Activated CD8-positive, alpha-beta memory T cell treated with anti-CD3 and anti-CD28 coated beads for 36 hours (primary cell): ENCODE measurements at regions not wholly inside any gene's neighbourhood (a gene's known extent, or its start where the extent isn't known, plus 50 kb on each side); places are given as distances from the start of the nearest gene placed in this dataset.

ENCODE experiments used
- CTCF ChIA-PET: fragments of 350-600 bp; sonication (Branson Sonifier 250); formaldehyde crosslinking; loops from one replicate; lab custom pipeline; 2021; ENCODE audit warnings: antibody characterized with exemption; lab: Charles Lee
- POLR2A ChIA-PET: fragments of 350-600 bp; sonication (Branson Sonifier 250); formaldehyde crosslinking; loops from one replicate; lab custom pipeline; 2021; ENCODE audit warnings: antibody characterized with exemption; lab: Charles Lee

GRCh38 chr18:51438797-51439350 is 241.4 kb upstream of the MEX3C start:
- ChIA-PET CTCF (no interaction called here), POLR2A (no interaction called here)

- POLR2A ChIA-PET: no interaction called here
- CTCF ChIA-PET: no interaction called here
These were observed 244.5 kb upstream of the MEX3C start for GRCh38 chr18:51442012-51442411.

- CTCF ChIA-PET: interaction anchor here (0.5 kb wide), 1 partner anchor 27 kb away, joined by 3 read pairs; no protein-coding TSS in a partner anchor
- POLR2A ChIA-PET: no interaction called here
These were observed 249.2 kb upstream of the MEX3C start for GRCh38 chr18:51446571-51447210.

GRCh38 chr18:51447351-51448342 is 250.2 kb upstream of the MEX3C start:
- ChIA-PET CTCF (no interaction called here), POLR2A (no interaction called here)

- CTCF ChIA-PET: no interaction called here
- POLR2A ChIA-PET: no interaction called here
These were observed 251.5 kb upstream of the MEX3C start for GRCh38 chr18:51448949-51449348.

- CTCF ChIA-PET: no interaction called here
- POLR2A ChIA-PET: no interaction called here
These were observed 256.1 kb upstream of the MEX3C start for GRCh38 chr18:51453594-51453993.

- CTCF ChIA-PET: no interaction called here
These were observed 261.4 kb upstream of the MEX3C start for GRCh38 chr18:51458861-51459260.

GRCh38 chr18:51461956-51462355 is 264.5 kb upstream of the MEX3C start:
- ChIA-PET POLR2A (no interaction called here), CTCF (no interaction called here)

More at GRCh38 chr18:51458861-51459260, 261.4 kb upstream of the MEX3C start:
- POLR2A ChIA-PET: no interaction called here

- ChIA-PET POLR2A (no interaction called here), CTCF (no interaction called here)
These were observed 266.1 kb upstream of the MEX3C start for GRCh38 chr18:51463483-51464136.

GRCh38 chr18:51478908-51479307 is 281.4 kb upstream of the MEX3C start:
- ChIA-PET CTCF (no interaction called here), POLR2A (no interaction called here)

- CTCF ChIA-PET: no interaction called here
- POLR2A ChIA-PET: no interaction called here
These were observed 282.3 kb upstream of the MEX3C start for GRCh38 chr18:51479736-51480135.

- ChIA-PET POLR2A (no interaction called here), CTCF (no interaction called here)
These were observed 283.2 kb upstream of the MEX3C start for GRCh38 chr18:51480407-51481261.

- ChIA-PET CTCF (no interaction called here), POLR2A (no interaction called here)
These were observed 289.4 kb upstream of the MEX3C start for GRCh38 chr18:51486735-51487366.

GRCh38 chr18:51490417-51490816 is 292.9 kb upstream of the MEX3C start:
- ChIA-PET CTCF (no interaction called here), POLR2A (no interaction called here)

- ChIA-PET POLR2A (no interaction called here), CTCF (no interaction called here)
These were observed 293.4 kb upstream of the MEX3C start for GRCh38 chr18:51490860-51491259.

GRCh38 chr18:51491678-51492372 is 294.3 kb upstream of the MEX3C start:
- CTCF ChIA-PET: no interaction called here
- POLR2A ChIA-PET: no interaction called here

GRCh38 chr18:51498085-51498855 is 300.8 kb upstream of the MEX3C start:
- CTCF ChIA-PET: no interaction called here
- POLR2A ChIA-PET: no interaction called here
